ENCODE measurements at regions not wholly inside any gene's neighbourhood (a gene's known extent, or its start where the extent isn't known, plus 50 kb on each side); places are given as distances from the start of the nearest gene placed in this dataset.

DNA sequence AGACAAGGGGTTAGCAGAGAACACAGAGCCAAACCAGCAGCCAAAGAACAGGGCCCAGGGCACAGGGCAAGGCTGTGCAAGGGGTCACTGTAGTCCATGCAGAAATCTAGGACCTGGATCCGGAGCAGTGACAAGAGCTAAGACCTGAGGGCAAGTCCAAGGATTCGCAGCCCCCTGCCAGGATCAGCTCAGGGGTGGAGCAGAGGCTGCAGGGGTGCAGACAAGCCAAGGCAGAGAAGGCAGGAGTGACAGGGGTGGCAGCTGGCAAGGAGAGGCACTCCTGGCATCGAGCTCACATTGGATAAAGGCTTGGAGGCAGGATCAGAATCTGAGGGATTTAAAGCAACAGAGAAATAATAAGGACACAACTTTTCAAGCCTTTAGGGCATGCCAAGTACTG is 80.7 kb upstream of the NANOS1 start:
- H3K27ac ChIP-seq, result no peak overlapping the region
- TF ChIP-seq, protein P1, sequence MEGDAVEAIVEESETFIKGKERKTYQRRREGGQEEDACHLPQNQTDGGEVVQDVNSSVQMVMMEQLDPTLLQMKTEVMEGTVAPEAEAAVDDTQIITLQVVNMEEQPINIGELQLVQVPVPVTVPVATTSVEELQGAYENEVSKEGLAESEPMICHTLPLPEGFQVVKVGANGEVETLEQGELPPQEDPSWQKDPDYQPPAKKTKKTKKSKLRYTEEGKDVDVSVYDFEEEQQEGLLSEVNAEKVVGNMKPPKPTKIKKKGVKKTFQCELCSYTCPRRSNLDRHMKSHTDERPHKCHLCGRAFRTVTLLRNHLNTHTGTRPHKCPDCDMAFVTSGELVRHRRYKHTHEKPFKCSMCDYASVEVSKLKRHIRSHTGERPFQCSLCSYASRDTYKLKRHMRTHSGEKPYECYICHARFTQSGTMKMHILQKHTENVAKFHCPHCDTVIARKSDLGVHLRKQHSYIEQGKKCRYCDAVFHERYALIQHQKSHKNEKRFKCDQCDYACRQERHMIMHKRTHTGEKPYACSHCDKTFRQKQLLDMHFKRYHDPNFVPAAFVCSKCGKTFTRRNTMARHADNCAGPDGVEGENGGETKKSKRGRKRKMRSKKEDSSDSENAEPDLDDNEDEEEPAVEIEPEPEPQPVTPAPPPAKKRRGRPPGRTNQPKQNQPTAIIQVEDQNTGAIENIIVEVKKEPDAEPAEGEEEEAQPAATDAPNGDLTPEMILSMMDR (conservative IDR thresholded peaks at IDR 0.05), result no peak

DNA sequence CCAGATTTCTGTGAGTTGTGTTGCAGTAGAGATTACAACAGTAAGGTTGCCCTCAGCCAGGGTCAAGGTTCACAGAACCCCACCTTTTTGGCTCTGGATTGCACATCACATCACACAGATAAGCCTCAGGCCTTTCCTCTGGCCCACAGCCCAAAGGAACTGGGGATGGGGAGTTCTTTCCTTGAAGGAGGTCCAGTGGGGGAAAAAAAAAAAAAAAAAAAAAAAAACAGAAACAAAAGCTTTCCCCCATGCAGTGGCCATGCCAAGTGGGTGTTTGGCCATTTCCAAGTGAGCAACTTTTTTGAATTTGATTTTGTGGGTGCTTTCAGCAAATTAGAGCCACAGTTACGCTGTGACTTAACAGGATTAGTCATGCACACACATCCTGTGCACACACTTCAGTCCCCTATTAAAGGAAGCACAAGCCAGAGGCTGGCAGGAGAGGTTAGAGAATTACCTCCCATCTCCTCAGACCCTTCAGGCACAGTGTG is 79.3 kb upstream of the NANOS1 start:
- TF ChIP-seq, protein P1 (conservative IDR thresholded peaks at IDR 0.05), result no peak

DNA sequence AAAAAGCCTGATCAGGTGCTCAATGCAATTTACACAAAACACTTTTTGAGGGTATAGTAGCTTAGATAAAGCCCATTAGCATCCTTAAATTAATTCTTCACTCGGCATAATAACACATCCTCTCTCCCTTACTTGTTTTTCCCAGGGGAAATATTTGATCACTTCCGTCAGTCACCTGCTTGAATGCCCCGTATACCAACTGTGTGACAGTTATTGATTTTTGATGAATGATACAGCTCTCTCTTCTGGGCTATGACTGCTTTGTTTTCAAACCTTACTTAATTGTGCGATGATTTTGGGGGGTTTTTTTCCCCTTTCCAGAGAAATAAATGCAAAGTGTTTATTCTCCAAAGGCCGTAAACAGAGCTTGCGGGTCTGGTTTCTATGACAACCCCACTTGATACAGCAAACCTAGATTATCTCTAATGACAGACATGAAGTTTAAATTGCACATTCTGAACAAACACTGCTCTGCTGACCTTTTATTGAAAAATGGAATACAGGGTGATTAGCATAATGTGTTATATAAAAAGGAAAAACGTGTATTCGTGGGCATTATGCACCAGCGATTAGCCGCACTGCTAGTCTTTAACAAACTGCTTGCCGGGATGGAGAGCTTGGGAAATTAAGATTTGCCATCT is 78.4 kb upstream of the NANOS1 start:
- no peak overlapping the region for H3K27ac ChIP-seq
- TF ChIP-seq, protein P1 (conservative IDR thresholded peaks at IDR 0.05), result no peak

More for the DNA sequence above, 79.3 kb upstream of the NANOS1 start:
- no peak overlapping the region for H3K27ac ChIP-seq

DNA sequence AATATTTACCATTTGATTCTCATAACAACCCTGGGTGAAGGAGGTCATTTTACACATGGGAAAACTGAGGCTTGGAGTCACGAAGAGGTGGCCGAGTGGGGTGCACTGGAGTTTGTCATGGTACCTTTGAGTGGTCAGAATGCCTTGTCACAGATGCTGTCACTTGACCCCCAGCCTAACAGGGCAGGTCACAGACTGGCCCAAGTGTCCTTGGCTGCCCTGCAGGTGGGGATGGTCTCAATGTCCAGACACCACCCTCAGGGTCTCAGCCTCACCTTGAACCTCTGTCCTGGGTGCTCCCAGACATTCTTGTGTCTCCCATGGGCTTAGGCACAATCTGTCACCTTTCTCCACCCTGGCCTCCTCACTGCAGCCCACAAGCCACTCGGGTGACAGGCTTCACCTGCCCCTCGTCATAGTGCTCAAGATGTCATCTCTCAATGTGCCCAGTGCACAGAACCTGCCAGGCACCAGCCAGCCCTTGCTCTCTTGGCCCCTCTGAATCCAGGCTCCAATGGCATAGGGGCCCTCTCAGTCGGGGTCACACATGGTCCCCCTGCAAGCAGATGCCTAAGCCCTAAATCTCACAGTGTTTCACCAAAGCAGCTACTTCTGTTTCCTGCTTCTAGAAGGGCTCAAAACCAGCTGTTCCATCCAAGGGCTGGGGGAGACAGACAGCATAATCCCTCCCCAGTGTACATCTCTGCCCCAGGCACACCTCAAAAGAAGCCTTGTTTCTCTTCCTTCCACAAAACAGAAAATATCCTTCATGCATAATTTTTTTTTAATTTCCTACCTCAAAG is 76.8 kb upstream of the NANOS1 start:
- no peak overlapping the region for H3K27ac ChIP-seq
- TF ChIP-seq, protein P1 (conservative IDR thresholded peaks at IDR 0.05), result no peak

DNA sequence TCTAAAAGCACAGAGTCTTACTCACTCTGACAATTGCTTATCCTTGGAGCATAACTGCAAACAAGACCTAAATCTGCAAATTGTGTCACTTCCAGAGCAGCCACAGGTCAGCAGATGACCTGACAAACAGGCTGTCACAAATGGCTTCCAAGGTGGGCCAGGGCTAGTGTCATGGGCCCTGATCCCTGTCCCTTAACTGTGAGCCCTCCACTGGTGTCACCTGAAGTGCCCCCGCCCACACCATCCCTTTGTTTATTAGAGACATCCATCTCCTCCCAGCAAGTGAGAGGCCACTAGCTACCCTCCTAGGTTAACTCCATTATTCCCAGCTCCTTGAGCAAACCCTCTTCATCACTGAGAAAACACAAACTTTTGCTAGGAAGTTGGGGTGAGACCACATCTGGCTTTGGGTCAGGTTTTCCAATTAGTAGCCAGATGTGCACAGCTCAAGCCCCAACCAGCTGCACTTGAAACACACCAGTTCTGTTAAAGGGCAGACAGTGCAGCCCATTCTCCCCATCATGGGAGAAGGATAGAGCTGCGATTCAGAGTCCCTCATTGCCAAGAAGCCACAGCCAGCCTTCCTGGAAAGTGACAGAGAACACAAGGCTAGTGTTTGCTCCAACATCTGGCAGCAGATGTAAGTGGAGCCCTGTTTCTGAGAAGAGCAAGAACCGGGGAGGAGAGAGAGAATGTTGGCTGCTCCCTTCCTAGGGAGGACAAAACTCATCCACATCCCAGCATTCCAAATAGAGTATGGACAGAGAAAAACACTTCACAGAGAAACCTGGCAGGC is 75.7 kb upstream of the NANOS1 start:
- TF ChIP-seq, protein P1 (conservative IDR thresholded peaks at IDR 0.05), result no peak
- H3K27ac ChIP-seq, result no peak overlapping the region

DNA sequence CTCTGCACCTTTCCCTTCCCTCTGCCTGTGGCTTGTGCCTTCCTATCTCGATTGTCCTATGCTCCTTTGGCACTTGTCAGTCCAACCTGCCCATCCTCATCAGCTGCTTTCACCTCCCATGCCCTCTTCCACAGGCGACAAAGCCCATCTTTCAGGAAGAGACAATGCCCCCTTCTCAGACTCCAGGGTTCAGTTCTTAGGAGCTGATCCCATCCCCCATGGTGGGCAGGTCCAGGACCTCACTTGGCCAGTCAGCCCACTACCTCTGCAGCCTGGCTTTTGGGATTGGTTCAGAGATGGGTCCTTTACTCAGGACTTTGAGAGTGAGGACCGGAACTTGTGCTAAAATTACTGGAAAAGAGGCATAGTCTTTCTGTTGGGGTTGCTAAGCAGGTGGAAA is 74.0 kb upstream of the NANOS1 start:
- TF ChIP-seq, protein P1 (conservative IDR thresholded peaks at IDR 0.05), result no peak
- no peak overlapping the region for H3K27ac ChIP-seq

Data from VCaP (cell line).